AG04450 (cell line): ENCODE measurements at regions not wholly inside any gene's neighbourhood (a gene's known extent, or its start where the extent isn't known, plus 50 kb on each side); places are given as distances from the start of the nearest gene placed in this dataset.

ENCODE experiments used
- CTCF ChIA-PET: fragments of 300-600, 350-600 bp; formaldehyde crosslinking; extraction: SDS; loops from one replicate; lab custom pipeline; 2022; ENCODE audit warnings: antibody characterized with exemption, inconsistent platforms; lab: Charles Lee
- POLR2A ChIA-PET: fragments of 350-600 bp; formaldehyde crosslinking; extraction: SDS; loops from one replicate; lab custom pipeline; 2021; ENCODE audit warnings: antibody characterized with exemption, inconsistent platforms; lab: Yijun Ruan, JAX
- DNase-seq: peaks from one replicate; pipeline ENCODE4 v3.0.0-alpha.2; 2011; ENCODE audit warnings: low read depth, low spot score
- H3K27ac ChIP-seq: one replicate; pipeline ENCODE4 v1.5.1; 2012; ENCODE audit warnings: low read depth, low read length, control low read depth
- H3K27me3 ChIP-seq: one replicate; pipeline ENCODE4 v1.6.0; 2012; ENCODE audit warnings: low read length; ENCODE audit not compliant: control insufficient read depth, insufficient read depth
- H3K4me3 ChIP-seq: 2 replicates; pipeline ENCODE4 v1.5.1; 2011; ENCODE audit warnings: mild to moderate bottlenecking, low read depth, low read length, control low read depth
- H3K9me3 ChIP-seq: 2 replicates; pipeline ENCODE4 v1.5.1; 2012; ENCODE audit warnings: low read length; ENCODE audit not compliant: control insufficient read depth, insufficient read depth
- TF ChIP-seq, protein P1 (sequence below): IDR thresholded peaks from 2 replicates; pipeline ENCODE4 v1.5.1; 2011; ENCODE audit warnings: low read depth, low read length, control low read depth, inconsistent platforms

DNA sequence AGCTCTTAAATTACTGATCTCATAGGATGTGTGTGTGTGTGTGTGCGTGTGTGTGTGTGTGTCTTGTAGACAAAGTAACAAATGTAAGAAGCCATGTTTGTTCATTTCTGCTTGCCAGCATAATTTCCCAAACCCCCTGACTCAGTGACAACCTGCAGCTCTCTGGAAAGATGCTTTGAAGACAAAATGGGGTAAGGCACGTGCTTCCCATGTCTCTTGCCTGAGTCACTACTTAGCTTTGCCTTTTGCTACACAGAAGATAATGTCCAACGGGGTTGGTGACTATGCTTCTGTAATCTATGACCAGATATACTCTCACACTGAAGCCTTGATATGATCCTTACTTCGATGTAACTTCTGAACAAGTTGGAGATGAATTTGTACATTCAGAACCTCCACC lies 332.0 kb downstream of the SLC4A3 start:
- no peak overlapping the region for H3K27ac ChIP-seq
- DNase-seq, result no peak
- no peak overlapping the region for H3K4me3 ChIP-seq
- POLR2A ChIA-PET, result no interaction called here
- TF ChIP-seq, protein P1, sequence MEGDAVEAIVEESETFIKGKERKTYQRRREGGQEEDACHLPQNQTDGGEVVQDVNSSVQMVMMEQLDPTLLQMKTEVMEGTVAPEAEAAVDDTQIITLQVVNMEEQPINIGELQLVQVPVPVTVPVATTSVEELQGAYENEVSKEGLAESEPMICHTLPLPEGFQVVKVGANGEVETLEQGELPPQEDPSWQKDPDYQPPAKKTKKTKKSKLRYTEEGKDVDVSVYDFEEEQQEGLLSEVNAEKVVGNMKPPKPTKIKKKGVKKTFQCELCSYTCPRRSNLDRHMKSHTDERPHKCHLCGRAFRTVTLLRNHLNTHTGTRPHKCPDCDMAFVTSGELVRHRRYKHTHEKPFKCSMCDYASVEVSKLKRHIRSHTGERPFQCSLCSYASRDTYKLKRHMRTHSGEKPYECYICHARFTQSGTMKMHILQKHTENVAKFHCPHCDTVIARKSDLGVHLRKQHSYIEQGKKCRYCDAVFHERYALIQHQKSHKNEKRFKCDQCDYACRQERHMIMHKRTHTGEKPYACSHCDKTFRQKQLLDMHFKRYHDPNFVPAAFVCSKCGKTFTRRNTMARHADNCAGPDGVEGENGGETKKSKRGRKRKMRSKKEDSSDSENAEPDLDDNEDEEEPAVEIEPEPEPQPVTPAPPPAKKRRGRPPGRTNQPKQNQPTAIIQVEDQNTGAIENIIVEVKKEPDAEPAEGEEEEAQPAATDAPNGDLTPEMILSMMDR, result no peak
- CTCF ChIA-PET, result no interaction called here
- peaks cover under 1% of the 10 kb centered on the region for H3K27me3 ChIP-seq
- H3K9me3 ChIP-seq, result no peaks in the 10 kb centered on the region; the same call in none of the 2 replicates

DNA sequence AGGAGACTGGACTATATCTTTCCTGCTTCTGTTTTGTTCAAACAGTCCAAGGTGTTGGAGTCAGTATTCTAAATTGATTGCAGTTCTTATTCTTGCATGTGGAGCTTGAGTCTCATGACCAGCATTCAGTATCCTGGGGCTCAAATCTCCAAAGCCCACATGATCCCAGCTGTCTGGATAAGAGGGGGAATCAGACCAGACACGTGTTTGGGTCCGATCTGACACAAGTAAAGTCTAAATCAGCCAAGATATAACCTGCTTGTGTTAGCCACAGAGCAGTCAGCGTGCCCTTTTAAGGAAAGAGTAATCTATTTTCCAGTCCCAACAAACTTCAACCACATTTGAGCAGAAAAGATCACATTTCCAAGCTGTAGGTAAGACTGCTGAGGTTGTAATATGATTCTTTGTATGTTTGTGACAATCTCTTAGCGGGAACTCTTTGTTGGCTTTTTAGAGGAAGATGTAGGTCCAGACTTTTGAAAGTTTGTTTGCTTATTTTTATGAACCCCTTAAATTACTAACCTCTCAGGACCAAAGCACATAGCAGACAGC lies 334.6 kb downstream of the SLC4A3 start:
- Histone ChIP-seq H3K4me3 (no peak overlapping the region), H3K27me3 (peaks cover 2% of the 10 kb centered on the region), H3K27ac (no peak overlapping the region), H3K9me3 (no peaks in the 10 kb centered on the region; the same call in 1 of the 2 replicates)
- ChIA-PET CTCF (no interaction called here), POLR2A (no interaction called here)
- TF ChIP-seq, protein P1, result no peak
- DNase-seq, result no peak

DNA sequence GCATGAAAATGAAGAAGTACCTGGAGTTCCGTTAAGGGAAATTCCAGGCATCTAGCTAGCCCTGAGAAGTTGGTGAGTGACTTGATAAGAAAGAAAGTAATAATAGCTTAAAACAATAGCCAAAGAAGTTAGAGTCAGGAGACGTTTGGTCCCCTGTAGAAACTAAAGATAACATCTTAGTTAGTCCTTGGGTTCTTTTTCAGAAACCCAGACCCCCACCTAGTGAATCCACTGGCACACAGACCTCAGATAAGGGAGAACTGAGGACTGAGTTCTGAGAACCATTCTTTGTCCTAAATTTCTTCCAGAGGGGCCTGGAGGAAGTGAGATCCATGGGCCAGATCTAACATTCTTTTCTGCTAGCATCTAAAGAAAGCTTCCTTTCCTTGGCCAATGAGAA lies 335.4 kb downstream of the SLC4A3 start:
- Histone ChIP-seq H3K27me3 (peaks cover 2% of the 10 kb centered on the region), H3K4me3 (no peak overlapping the region), H3K27ac (no peak overlapping the region), H3K9me3 (no peaks in the 10 kb centered on the region)
- CTCF ChIA-PET, result no interaction called here
- POLR2A ChIA-PET, result no interaction called here
- no peak for DNase-seq
- TF ChIP-seq, protein P1, result no peak

DNA sequence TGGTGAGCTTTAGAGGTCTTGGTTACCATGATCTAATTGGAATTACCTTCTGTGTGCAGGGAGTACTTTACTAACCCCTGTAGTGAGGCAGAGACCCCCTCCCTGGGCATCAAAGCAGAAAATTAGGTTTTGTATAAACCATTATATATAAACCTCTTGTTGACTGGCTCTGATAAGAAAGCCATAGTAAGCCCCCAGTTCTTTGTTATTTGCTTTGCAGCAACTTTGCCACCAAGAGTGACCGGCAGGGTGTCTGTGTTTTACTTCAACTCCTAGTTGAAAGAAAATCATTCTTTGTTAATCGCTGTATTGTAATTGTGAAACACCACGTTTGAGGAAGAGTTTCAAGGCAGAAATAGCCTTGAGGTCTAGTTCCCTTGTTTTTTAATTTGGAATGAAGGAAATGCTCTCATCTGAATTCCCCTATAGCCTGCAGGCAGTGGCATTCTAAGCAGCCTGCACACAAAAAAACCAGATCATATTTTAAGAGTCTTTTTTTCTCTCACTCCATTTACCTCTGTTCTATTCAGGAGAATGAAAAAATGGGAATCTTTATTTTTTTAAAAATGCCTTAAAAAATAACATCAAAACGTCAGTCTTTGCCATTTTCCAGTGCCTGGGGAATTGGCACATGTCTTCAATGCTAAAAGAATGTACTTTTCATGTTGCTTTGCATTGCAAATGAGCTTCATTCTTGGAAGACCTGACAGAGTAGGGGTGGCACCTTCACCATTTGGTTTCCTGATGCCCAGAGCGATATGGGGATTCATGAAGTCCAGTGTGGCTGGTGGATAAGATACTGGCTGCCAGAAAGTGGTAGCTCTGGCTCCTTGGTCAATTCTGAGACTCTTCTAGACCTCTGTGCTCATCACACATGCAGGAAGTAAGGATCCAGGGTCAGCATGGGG lies 338.1 kb downstream of the SLC4A3 start:
- POLR2A ChIA-PET, result interaction anchor here (0.7 kb wide), 1 partner anchor 26 kb away, joined by 3 read pairs; no protein-coding TSS in a partner anchor
- CTCF ChIA-PET, result no interaction called here
- TF ChIP-seq, protein P1, result no peak

More for the DNA sequence above, 338.1 kb downstream of the SLC4A3 start:
- no peak for DNase-seq
- no peaks in the 10 kb centered on the region for H3K9me3 ChIP-seq
- no peak overlapping the region for H3K4me3 ChIP-seq
- peaks cover 2% of the 10 kb centered on the region for H3K27me3 ChIP-seq
- no peak overlapping the region for H3K27ac ChIP-seq
